H9 (cell line): ENCODE measurements at regions not wholly inside any gene's neighbourhood (a gene's known extent, or its start where the extent isn't known, plus 50 kb on each side); places are given as distances from the start of the nearest gene placed in this dataset.

ENCODE experiments used
- DNase-seq: peaks from one replicate; pipeline ENCODE4 v3.0.0-alpha.2; 2017
- H2AFZ ChIP-seq: one replicate; pipeline ENCODE4 v1.6.1; 2013; ENCODE audit warnings: mild to moderate bottlenecking, low read length, control low read depth, moderate library complexity
- H2AK5ac ChIP-seq: 2 replicates; pipeline ENCODE4 v1.6.1; 2013; ENCODE audit warnings: low read length, control low read depth, mixed read lengths; ENCODE audit not compliant: insufficient read length
- H2BK120ac ChIP-seq: one replicate; pipeline ENCODE4 v1.6.1; 2013; ENCODE audit warnings: low read depth, mild to moderate bottlenecking, low read length, control low read depth, inconsistent platforms; ENCODE audit not compliant: poor library complexity, severe bottlenecking
- H2BK12ac ChIP-seq: 2 replicates; pipeline ENCODE4 v1.6.1; 2013; ENCODE audit warnings: low read length, control low read depth, mixed read lengths, low read depth; ENCODE audit not compliant: insufficient read length
- H2BK15ac ChIP-seq: 2 replicates; pipeline ENCODE4 v1.6.1; 2013; ENCODE audit warnings: low read depth, low read length, control low read depth
- H2BK20ac ChIP-seq: one replicate; pipeline ENCODE4 v1.6.1; 2013; ENCODE audit warnings: low read depth, mild to moderate bottlenecking, low read length, control low read depth, inconsistent platforms; ENCODE audit not compliant: poor library complexity, severe bottlenecking
- H2BK5ac ChIP-seq: 2 replicates; pipeline ENCODE4 v1.6.1; 2013; ENCODE audit warnings: low read length, control low read depth, mixed read lengths; ENCODE audit not compliant: insufficient read length
- H3K14ac ChIP-seq: 2 replicates; pipeline ENCODE4 v1.6.1; 2013; ENCODE audit warnings: low read length, control low read depth; ENCODE audit not compliant: insufficient read depth
- H3K18ac ChIP-seq: 2 replicates; pipeline ENCODE4 v1.6.1; 2013; ENCODE audit warnings: low read depth, mild to moderate bottlenecking, mixed read lengths, low read length, control low read depth; ENCODE audit not compliant: insufficient read length
- H3K23ac ChIP-seq: 2 replicates; pipeline ENCODE4 v1.6.1; 2013; ENCODE audit warnings: low read length, control low read depth, mixed read lengths, low read depth; ENCODE audit not compliant: insufficient read length
- H3K23me2 ChIP-seq: 2 replicates; pipeline ENCODE4 v1.6.1; 2013; ENCODE audit warnings: low read depth, mild to moderate bottlenecking, mixed read lengths, low read length, control low read depth; ENCODE audit not compliant: insufficient read length, poor library complexity, severe bottlenecking
- H3K27ac ChIP-seq: 2 replicates; pipeline ENCODE4 v1.5.1; 2013; ENCODE audit warnings: low read length, control low read depth, mixed read lengths, low read depth; ENCODE audit not compliant: insufficient read length
- H3K27me3 ChIP-seq: 2 replicates; pipeline ENCODE4 v1.6.1; 2013; ENCODE audit warnings: low read length, control low read depth, inconsistent platforms; ENCODE audit not compliant: insufficient read depth
- H3K4ac ChIP-seq: 2 replicates; pipeline ENCODE4 v1.6.1; 2013; ENCODE audit warnings: low read depth, mild to moderate bottlenecking, control low read depth, inconsistent platforms, low read length, moderate library complexity
- H3K4me1 ChIP-seq: 2 replicates; pipeline ENCODE4 v1.6.1; 2013; ENCODE audit warnings: low read length, control low read depth, inconsistent platforms; ENCODE audit not compliant: insufficient read depth
- H3K4me2 ChIP-seq: 2 replicates; pipeline ENCODE4 v1.6.1; 2013; ENCODE audit warnings: low read length, control low read depth, mixed read lengths; ENCODE audit not compliant: insufficient read length, insufficient read depth
- H3K56ac ChIP-seq: 2 replicates; pipeline ENCODE4 v1.6.1; 2013; ENCODE audit warnings: low read depth, mild to moderate bottlenecking, mixed read lengths, low read length, control low read depth; ENCODE audit not compliant: insufficient read length
- H3K79me1 ChIP-seq: 2 replicates; pipeline ENCODE4 v1.6.1; 2013; ENCODE audit warnings: low read depth, mild to moderate bottlenecking, moderate library complexity, low read length, control low read depth, inconsistent platforms; ENCODE audit not compliant: insufficient read depth, poor library complexity, severe bottlenecking
- H3K79me2 ChIP-seq: 2 replicates; pipeline ENCODE4 v1.6.1; 2013; ENCODE audit warnings: low read length, control low read depth, inconsistent platforms; ENCODE audit not compliant: insufficient read depth
- H3K9ac ChIP-seq: 2 replicates; pipeline ENCODE4 v1.6.1; 2013; ENCODE audit warnings: low read length, control low read depth, mixed read lengths; ENCODE audit not compliant: insufficient read length; ENCODE audit errors: extremely low read depth
- H3K9me3 ChIP-seq: one replicate; pipeline ENCODE4 v1.6.1; 2013; ENCODE audit warnings: low read depth, low read length, inconsistent platforms; ENCODE audit not compliant: control insufficient read depth
- H3T11ph ChIP-seq: one replicate; pipeline ENCODE4 v1.6.1; 2013; ENCODE audit warnings: mild to moderate bottlenecking, low read length, control low read depth, inconsistent platforms
- H4K20me1 ChIP-seq: one replicate; pipeline ENCODE4 v1.6.1; 2013; ENCODE audit not compliant: control insufficient read depth, insufficient read length, insufficient read depth
- H4K5ac ChIP-seq: 2 replicates; pipeline ENCODE4 v1.6.1; 2013; ENCODE audit warnings: low read depth, mild to moderate bottlenecking, mixed read lengths, low read length, control low read depth; ENCODE audit not compliant: insufficient read length
- H4K8ac ChIP-seq: replicated peaks from 2 replicates; pipeline ENCODE4 v1.6.1; 2013; ENCODE audit warnings: low read length, control low read depth, mixed read lengths, low read depth; ENCODE audit not compliant: insufficient read length
- H4K91ac ChIP-seq: 2 replicates; pipeline ENCODE4 v1.6.1; 2013; ENCODE audit warnings: low read depth, mild to moderate bottlenecking, moderate library complexity, mixed read lengths, low read length, control low read depth; ENCODE audit not compliant: insufficient read length
- H3K27ac Mint-ChIP-seq, 3 experiments: 2 replicates in 2 of 3; 3 replicates in 1 of 3; pipeline ENCODE4 v1.8.0; 2020 to 2021; ENCODE audit warnings: mixed read lengths in 3 of 3, mild to moderate bottlenecking in 1 of 3, moderate library complexity in 1 of 3
- H3K27me3 Mint-ChIP-seq: 2 replicates; pipeline ENCODE4 v1.8.0; 2021; ENCODE audit warnings: low read depth, mild to moderate bottlenecking, moderate library complexity, mixed read lengths
- H3K36me3 Mint-ChIP-seq, 3 experiments: 2 replicates in 2 of 3; 3 replicates in 1 of 3; pipeline ENCODE4 v1.8.0; 2020 to 2021; ENCODE audit warnings: low read depth in 3 of 3, mixed read lengths in 3 of 3; ENCODE audit not compliant: insufficient read depth in 1 of 3
- H3K4me1 Mint-ChIP-seq, 2 experiments: 2 replicates each; pipeline ENCODE4 v1.8.0; 2020; ENCODE audit warnings: mixed read lengths in 2 of 2
- H3K4me3 Mint-ChIP-seq, 2 experiments: 2 replicates in 1 of 2; 3 replicates in 1 of 2; pipeline ENCODE4 v1.8.0; 2020 to 2021; ENCODE audit warnings: mild to moderate bottlenecking in 2 of 2, mixed read lengths in 2 of 2, moderate library complexity in 1 of 2
- H3K9me3 Mint-ChIP-seq, 2 experiments: 2 replicates in 1 of 2; 3 replicates in 1 of 2; pipeline ENCODE4 v1.8.0; 2020; ENCODE audit warnings: mild to moderate bottlenecking in 2 of 2, mixed read lengths in 2 of 2, moderate library complexity in 1 of 2
- CTCF ChIP-seq: fragments of 200-600 bp; sonication (generic); conservative IDR thresholded peaks from 3 replicates; pipeline ENCODE4 v1.8.0; 2021; ENCODE audit warnings: antibody characterized with exemption, mild to moderate bottlenecking
- WGBS: extraction: QIAGEN DNeasy Blood & Tissue Kit; methylation state at CpG from one replicate; pipeline ENCODE4 v1.1.7; 2013; ENCODE audit warnings: missing lambda C conversion rate, low lambda C conversion rate, mixed read lengths; ENCODE audit not compliant: insufficient read length; ENCODE audit errors: extremely low coverage; 5-methylcytosine and 5-hydroxymethylcytosine counted together

- no peak overlapping the region for H3K4me2 ChIP-seq
- H4K20me1 ChIP-seq, result no peaks in the 10 kb centered on the region
- H2BK120ac ChIP-seq, result no peak overlapping the region
- H2AFZ ChIP-seq, result no peak overlapping the region
- no peaks in the 10 kb centered on the region; the same call in 1 of the 2 replicates for H3K79me2 ChIP-seq
- Mint-ChIP-seq H3K4me1 (peaks cover 13 to 17% of the 10 kb centered on the region in 2 experiments), H3K27ac (no peak overlapping the region), H3K9me3 (no peaks in the 10 kb centered on the region), H3K36me3 (no peaks in the 10 kb centered on the region), H3K4me3 (no peak overlapping the region), H3K27me3 (no peaks in the 10 kb centered on the region)
- H4K91ac ChIP-seq, result no peak overlapping the region
- H3T11ph ChIP-seq, result no peak overlapping the region
- no peak overlapping the region for H2BK12ac ChIP-seq
- H4K8ac ChIP-seq, result no peak overlapping the region
- no peak overlapping the region for H2AK5ac ChIP-seq
- no peaks in the 10 kb centered on the region for H3K4me1 ChIP-seq
- no peak overlapping the region for H3K4ac ChIP-seq
- H3K27ac ChIP-seq, result no peak overlapping the region
- H2BK20ac ChIP-seq, result no peak overlapping the region
- no peak for DNase-seq
- H3K27me3 ChIP-seq, result no peaks in the 10 kb centered on the region
- TF ChIP-seq CTCF, result no peak
- H3K23ac ChIP-seq, result no peak overlapping the region
- H3K18ac ChIP-seq, result no peak overlapping the region
- H3K79me1 ChIP-seq, result no peaks in the 10 kb centered on the region
- H3K9ac ChIP-seq, result no peak overlapping the region
- H3K9me3 ChIP-seq, result no peaks in the 10 kb centered on the region
- H2BK5ac ChIP-seq, result no peak overlapping the region
- H4K5ac ChIP-seq, result no peak overlapping the region
- H2BK15ac ChIP-seq, result no peak overlapping the region
- H3K56ac ChIP-seq, result no peak overlapping the region
- WGBS, result no CpG with 5 or more reads among the region's 1 CpG
- H3K23me2 ChIP-seq, result no peaks in the 10 kb centered on the region
- H3K14ac ChIP-seq, result no peak overlapping the region
Measured at GRCh38 chr4:126957556-126957955, 675.2 kb upstream of the INTU start.
